HG03432 (cell line): ENCODE measurements at regions not wholly inside any gene's neighbourhood (a gene's known extent, or its start where the extent isn't known, plus 50 kb on each side); places are given as distances from the start of the nearest gene placed in this dataset.
A peak's percentile ranks its signal among the peaks of the same experiment; 100 is the strongest.

Source experiments
- ATAC-seq: cut with Tn5 transposase; IDR thresholded peaks from one replicate; pipeline ENCODE4 v1.9.1; 2021; ENCODE audit warnings: mild to moderate bottlenecking, moderate library complexity; ENCODE audit not compliant: unreplicated experiment

- ATAC-seq = no peak
These were observed 118.9 kb downstream of the IRS1 start for GRCh38 chr2:226680719-226681118.

- ATAC-seq = no peak
These were observed 120.1 kb downstream of the IRS1 start for GRCh38 chr2:226679389-226680065.

- ATAC-seq = no peak
These were observed 121.2 kb downstream of the IRS1 start for GRCh38 chr2:226678422-226678821.

GRCh38 chr2:226677080-226677479 lies 122.5 kb downstream of the IRS1 start:
- ATAC-seq = no peak

GRCh38 chr2:226676618-226677017 lies 123.0 kb downstream of the IRS1 start:
- ATAC-seq = no peak

- no peak for ATAC-seq
These were observed 125.5 kb downstream of the IRS1 start for GRCh38 chr2:226674123-226674522.

- ATAC-seq = no peak
These were observed 126.3 kb downstream of the IRS1 start for GRCh38 chr2:226673314-226673723.

- no peak for ATAC-seq
These were observed 128.4 kb downstream of the IRS1 start for GRCh38 chr2:226671141-226671676.

GRCh38 chr2:226669905-226670304 lies 129.7 kb downstream of the IRS1 start:
- ATAC-seq = peak; percentile 75

GRCh38 chr2:226669249-226669648 lies 130.4 kb downstream of the IRS1 start:
- no peak for ATAC-seq

- no peak for ATAC-seq
These were observed 131.9 kb downstream of the IRS1 start for GRCh38 chr2:226667736-226668135.

GRCh38 chr2:226665306-226665831 lies 134.3 kb downstream of the IRS1 start:
- no peak for ATAC-seq

- no peak for ATAC-seq
These were observed 135.0 kb downstream of the IRS1 start for GRCh38 chr2:226664661-226665060.

GRCh38 chr2:226664140-226664539 lies 135.5 kb downstream of the IRS1 start:
- ATAC-seq = no peak

GRCh38 chr2:226661789-226662545 lies 137.7 kb downstream of the IRS1 start:
- no peak for ATAC-seq

- no peak for ATAC-seq
These were observed 139.1 kb downstream of the IRS1 start for GRCh38 chr2:226660526-226660925.

GRCh38 chr2:226660124-226660523 lies 139.5 kb downstream of the IRS1 start:
- ATAC-seq = no peak

- ATAC-seq = no peak
These were observed 140.2 kb downstream of the IRS1 start for GRCh38 chr2:226659410-226659809.

GRCh38 chr2:226658555-226658954 lies 141.1 kb downstream of the IRS1 start:
- no peak for ATAC-seq

- ATAC-seq = no peak
These were observed 142.1 kb downstream of the IRS1 start for GRCh38 chr2:226657340-226658053.

GRCh38 chr2:226656367-226656766 lies 143.3 kb downstream of the IRS1 start:
- ATAC-seq = no peak
